Psoas muscle (tissue), 7 donors: ENCODE measurements at regions not wholly inside any gene's neighbourhood (a gene's known extent, or its start where the extent isn't known, plus 50 kb on each side); places are given as distances from the start of the nearest gene placed in this dataset.

Experiments
- ATAC-seq, 4 donors: fragments of 200-7000 bp; cut with Tn5 transposase; one replicate each; pipeline ENCODE4 v1.9.1; 2020; ENCODE audit warnings: moderate library complexity in 3 of 4, mild to moderate bottlenecking in 2 of 4
- DNase-seq, 2 donors: peaks; one replicate each; pipeline ENCODE4 v3.0.0-alpha.2; 2020
- H3K27ac ChIP-seq: fragments of 200-600 bp; one replicate; pipeline ENCODE4 v1.8.0; 2022
- H3K27me3 ChIP-seq, 3 donors: fragments of 200-600 bp in 1 of 3; one replicate each; pipeline versions ENCODE4 v1.6.1 to v1.8.0; 2013 to 2022; ENCODE audit warnings: low read length in 2 of 3, mild to moderate bottlenecking in 2 of 3, moderate library complexity in 1 of 3; ENCODE audit not compliant: insufficient read depth in 3 of 3
- H3K36me3 ChIP-seq, 2 donors: fragments of 200-600 bp in 1 of 2; one replicate each; pipeline versions ENCODE4 v1.6.1 to v1.8.0; 2013 to 2022; ENCODE audit warnings: low read depth in 1 of 2, mild to moderate bottlenecking in 1 of 2, moderate library complexity in 1 of 2; ENCODE audit not compliant: insufficient read depth in 1 of 2
- H3K4me1 ChIP-seq: fragments of 200-600 bp; one replicate; pipeline ENCODE4 v1.8.0; 2022
- H3K4me3 ChIP-seq: fragments of 200-600 bp; one replicate; pipeline ENCODE4 v1.8.0; 2022; ENCODE audit warnings: mild to moderate bottlenecking
- H3K9me3 ChIP-seq: fragments of 200-600 bp; one replicate; pipeline ENCODE4 v1.8.0; 2022
- CTCF ChIP-seq: fragments of 200-600 bp; IDR thresholded peaks from one replicate; pipeline ENCODE4 v1.8.0; 2022; ENCODE audit warnings: antibody characterized with exemption
- WGBS, 3 donors: extraction: QIAGEN DNeasy Blood & Tissue Kit; methylation state at CpG; one replicate each; pipeline versions ENCODE4 v1.1.6 to v1.1.7; 2013; 5-methylcytosine and 5-hydroxymethylcytosine counted together
- intact Hi-C, 2 donors: fragments of 100-400 bp; cut with DNase I; formaldehyde crosslinking; loops; one replicate each; pipeline versions ENCODE4 v1.11.0 to v1.14.2; 2022
- donor health status: healthy with polysubstance abuse.
- donor health status: DM: no; HTN: no; CAD: no; lungs with moderate emphysema.
- donor health status: Bipolar disorder and iron deficiency.
- donor health status: healthy.
- donor health status: DM: yes; HTN: yes; CAD: no.
- donor health status: DM: no; HTN: no; CAD: no.
- donor health status: DM: yes; HTN: yes; CAD: no.

GRCh38 chr13:79692846-79693245 lies 211.9 kb downstream of the NDFIP2 start:
- TF ChIP-seq CTCF, result no peak
- Histone ChIP-seq H3K9me3 (no peaks in the 10 kb centered on the region), H3K4me1 (no peaks in the 10 kb centered on the region), H3K36me3 (no peaks in the 10 kb centered on the region), H3K4me3 (no peak overlapping the region), H3K27me3 (no peaks in the 10 kb centered on the region), H3K27ac (no peak overlapping the region)
- ATAC-seq (no peak), DNase-seq (no peak)
- intact Hi-C loops, result no loop called here
- WGBS, 3 donors, result 35 to 50% (median 38%) methylated on average over 1 of the region's 1 CpG

GRCh38 chr13:79691826-79692225 lies 210.9 kb downstream of the NDFIP2 start:
- intact Hi-C loops, result no loop called here
- no peak for ATAC-seq
- DNase-seq, result no peak
- WGBS, 3 donors, result 93 to 98% (median 95%) methylated on average over 3 of the region's 3 CpGs
- no peaks in the 10 kb centered on the region for H3K9me3 ChIP-seq
- H3K4me3 ChIP-seq, result no peak overlapping the region
- H3K4me1 ChIP-seq, result no peaks in the 10 kb centered on the region
- TF ChIP-seq CTCF, result no peak
- H3K36me3 ChIP-seq, result no peaks in the 10 kb centered on the region
- no peaks in the 10 kb centered on the region for H3K27me3 ChIP-seq
- no peak overlapping the region for H3K27ac ChIP-seq

- no peak overlapping the region for H3K27ac ChIP-seq
- no peak for ATAC-seq
These were observed 207.8 kb downstream of the NDFIP2 start for GRCh38 chr13:79688741-79689140.

GRCh38 chr13:79686441-79686840 lies 205.5 kb downstream of the NDFIP2 start:
- no peaks in the 10 kb centered on the region for H3K4me1 ChIP-seq
- no peak overlapping the region for H3K27ac ChIP-seq
- no peak for TF ChIP-seq CTCF
- no peaks in the 10 kb centered on the region for H3K27me3 ChIP-seq
- H3K9me3 ChIP-seq, result no peaks in the 10 kb centered on the region
- DNase-seq, result no peak
- intact Hi-C loops, result no loop called here
- no peak for ATAC-seq
- no peaks in the 10 kb centered on the region for H3K36me3 ChIP-seq
- WGBS, 3 donors, result 74 to 79% (median 78%) methylated on average over 6 of the region's 6 CpGs
- no peak overlapping the region for H3K4me3 ChIP-seq

More at GRCh38 chr13:79688741-79689140, 207.8 kb downstream of the NDFIP2 start:
- intact Hi-C loops, result no loop called here
- no peaks in the 10 kb centered on the region for H3K27me3 ChIP-seq
- no peaks in the 10 kb centered on the region for H3K36me3 ChIP-seq
- no peaks in the 10 kb centered on the region for H3K4me1 ChIP-seq
- no peak overlapping the region for H3K4me3 ChIP-seq
- no peak for TF ChIP-seq CTCF
- no peak for DNase-seq
- H3K9me3 ChIP-seq, result no peaks in the 10 kb centered on the region
- 90 to 97% (median 94%) methylated on average over 5 of the region's 5 CpGs for WGBS, 3 donors

GRCh38 chr13:79684371-79684770 lies 203.4 kb downstream of the NDFIP2 start:
- 96 to 98% (median 97%) methylated on average over 3 of the region's 3 CpGs for WGBS, 3 donors
- Histone ChIP-seq H3K27ac (no peak overlapping the region), H3K9me3 (no peaks in the 10 kb centered on the region), H3K4me1 (no peaks in the 10 kb centered on the region), H3K36me3 (no peaks in the 10 kb centered on the region), H3K27me3 (no peaks in the 10 kb centered on the region), H3K4me3 (no peak overlapping the region)
- intact Hi-C loops, result no loop called here
- no peak for TF ChIP-seq CTCF
- DNase-seq (no peak), ATAC-seq (no peak)
